DMS79 (cell line): ENCODE measurements at regions not wholly inside any gene's neighbourhood (a gene's known extent, or its start where the extent isn't known, plus 50 kb on each side); places are given as distances from the start of the nearest gene placed in this dataset.

Source experiments
- DNase-seq: peaks from one replicate; lab custom pipeline; 2025; lab: John Stamatoyannopoulos, UW

- no peak for DNase-seq
Measured at GRCh38 chr1:175865041-175865766, 121.8 kb upstream of the TNR start.

- DNase-seq: no peak
Measured at GRCh38 chr1:175864625-175865024, 121.2 kb upstream of the TNR start.

GRCh38 chr1:175864183-175864582, 120.8 kb upstream of the TNR start:
- no peak for DNase-seq

GRCh38 chr1:175863299-175864050, 120.1 kb upstream of the TNR start:
- DNase-seq: no peak

GRCh38 chr1:175862408-175862807, 119.0 kb upstream of the TNR start:
- no peak for DNase-seq

GRCh38 chr1:175861626-175862367, 118.4 kb upstream of the TNR start:
- no peak for DNase-seq

GRCh38 chr1:175857756-175858155, 114.4 kb upstream of the TNR start:
- no peak for DNase-seq

GRCh38 chr1:175853681-175854080, 110.3 kb upstream of the TNR start:
- DNase-seq: no peak

GRCh38 chr1:175851749-175852148, 108.4 kb upstream of the TNR start:
- no peak for DNase-seq

- no peak for DNase-seq
Measured at GRCh38 chr1:175848329-175848728, 104.9 kb upstream of the TNR start.

- no peak for DNase-seq
Measured at GRCh38 chr1:175845985-175846384, 102.6 kb upstream of the TNR start.

GRCh38 chr1:175845338-175845737, 101.9 kb upstream of the TNR start:
- no peak for DNase-seq

GRCh38 chr1:175844877-175845276, 101.5 kb upstream of the TNR start:
- DNase-seq: no peak

- no peak for DNase-seq
Measured at GRCh38 chr1:175842550-175842949, 99.2 kb upstream of the TNR start.

- DNase-seq: no peak
Measured at GRCh38 chr1:175841738-175842187, 98.4 kb upstream of the TNR start.

GRCh38 chr1:175840787-175841186, 97.4 kb upstream of the TNR start:
- no peak for DNase-seq

GRCh38 chr1:175839779-175840669, 96.6 kb upstream of the TNR start:
- no peak for DNase-seq

- DNase-seq: no peak
Measured at GRCh38 chr1:175834597-175834996, 91.2 kb upstream of the TNR start.

GRCh38 chr1:175833951-175834350, 90.6 kb upstream of the TNR start:
- no peak for DNase-seq

- DNase-seq: no peak
Measured at GRCh38 chr1:175833502-175833901, 90.1 kb upstream of the TNR start.

- no peak for DNase-seq
Measured at GRCh38 chr1:175830500-175830899, 87.1 kb upstream of the TNR start.

- DNase-seq: no peak
Measured at GRCh38 chr1:175829845-175830244, 86.5 kb upstream of the TNR start.
